ENCODE measurements at regions not wholly inside any gene's neighbourhood (a gene's known extent, or its start where the extent isn't known, plus 50 kb on each side); places are given as distances from the start of the nearest gene placed in this dataset.

GRCh38 chr5:129322968-129323367 lies 137.1 kb upstream of the ADAMTS19 start:
- TF ChIP-seq YY1 (IDR thresholded peaks at IDR 0.05; ENCODE audit: insufficient read depth, insufficient read length) (no peak), SUZ12 (IDR thresholded peaks at IDR 0.05; ENCODE audit: extremely low read depth, insufficient read depth, insufficient read length) (no peak)
